ENCODE measurements at regions not wholly inside any gene's neighbourhood (a gene's known extent, or its start where the extent isn't known, plus 50 kb on each side); places are given as distances from the start of the nearest gene placed in this dataset.

DNA sequence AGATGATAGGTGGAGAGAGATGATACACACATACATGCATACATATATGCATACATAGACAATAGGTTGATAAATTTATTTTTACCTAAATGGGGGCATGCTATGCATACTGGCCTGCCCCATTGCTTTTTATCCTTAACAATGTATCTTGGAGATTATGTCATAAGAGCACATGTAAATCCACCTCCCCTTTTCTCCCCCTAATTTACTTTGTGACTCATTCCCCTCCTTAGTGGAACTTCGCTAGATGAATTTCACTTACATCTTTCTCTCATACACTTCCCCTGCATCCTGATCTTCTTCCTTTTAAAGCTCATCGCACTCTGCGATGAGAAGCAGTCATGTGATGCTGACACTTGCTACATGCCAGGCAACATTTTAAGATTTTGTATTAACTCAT, 223.6 kb downstream of the C1D start:
- Histone ChIP-seq H3K27me3 (ENCODE audit: control insufficient read depth, insufficient read depth, low read length) (no peaks in the 10 kb centered on the region), H3K4me3 (ENCODE audit: low read depth, low read length) (no peak overlapping the region), H3K36me3 (ENCODE audit: control insufficient read depth, insufficient read depth, low read length) (no peaks in the 10 kb centered on the region)
- POLR2A ChIA-PET: no interaction called here
- no peak for TF ChIP-seq CTCF (IDR thresholded peaks at IDR 0.05; ENCODE audit: insufficient read depth, low read depth, low read length)
- CTCF ChIA-PET: interaction anchor here (1.1 to 4.7 kb wide), 7 partner anchors 105 to 1411 kb away, joined by 3 to 45 read pairs (median 10); no protein-coding TSS in a partner anchor
- no peak for DNase-seq (ENCODE audit: low read depth)

- ChIA-PET POLR2A (no interaction called here), CTCF (interaction anchor here (0.6 to 4.7 kb wide), 35 partner anchors 9 to 1422 kb away, joined by 3 to 45 read pairs (median 3); partner anchors contain the start of gene MEIS1)
- no peak overlapping the region for H3K4me3 ChIP-seq (ENCODE audit: low read depth, low read length)
- no peak for TF ChIP-seq CTCF (IDR thresholded peaks at IDR 0.05; ENCODE audit: insufficient read depth, low read depth, low read length)
- H3K27me3 ChIP-seq (ENCODE audit: control insufficient read depth, insufficient read depth, low read length): no peaks in the 10 kb centered on the region
- no peak for DNase-seq (ENCODE audit: low read depth)
- H3K36me3 ChIP-seq (ENCODE audit: control insufficient read depth, insufficient read depth, low read length): no peaks in the 10 kb centered on the region
These were observed 223.1 kb downstream of the C1D start for GRCh38 chr2:67839668-67840067.

GRCh38 chr2:67840460-67841068, 222.2 kb downstream of the C1D start:
- peak; percentile 91 for TF ChIP-seq CTCF (IDR thresholded peaks at IDR 0.05; ENCODE audit: insufficient read depth, low read depth, low read length)
- ChIA-PET POLR2A (no interaction called here), CTCF (interaction anchor here (0.6 to 4.7 kb wide), 39 partner anchors 10 to 1423 kb away, joined by 3 to 45 read pairs (median 3); partner anchors contain the start of gene MEIS1)
- H3K4me3 ChIP-seq (ENCODE audit: low read depth, low read length): no peak overlapping the region
- H3K36me3 ChIP-seq (ENCODE audit: control insufficient read depth, insufficient read depth, low read length): no peaks in the 10 kb centered on the region
- no peak for DNase-seq (ENCODE audit: low read depth)
- no peaks in the 10 kb centered on the region for H3K27me3 ChIP-seq (ENCODE audit: control insufficient read depth, insufficient read depth, low read length)

DNA sequence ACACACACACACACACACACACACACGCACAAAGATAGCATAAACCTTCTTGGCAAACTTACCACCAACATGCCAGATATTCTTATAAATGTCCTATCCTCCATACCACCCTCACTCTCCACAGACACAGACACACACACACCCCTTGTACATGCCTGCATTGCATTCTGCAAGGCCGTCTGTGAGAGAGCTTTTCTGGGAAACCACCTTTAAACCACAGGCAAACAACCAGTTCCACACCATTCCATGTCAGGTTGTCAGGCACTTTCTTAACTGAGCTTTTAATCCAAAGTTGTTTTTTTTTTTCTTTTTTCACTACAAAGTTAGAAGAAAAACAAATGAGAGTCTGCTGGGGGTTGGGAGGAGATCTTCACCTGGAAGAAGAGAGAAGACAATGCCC, 221.1 kb downstream of the C1D start:
- no peak for TF ChIP-seq CTCF (IDR thresholded peaks at IDR 0.05; ENCODE audit: insufficient read depth, low read depth, low read length)
- ChIA-PET POLR2A (interaction anchor here (0.7 kb wide), 1 partner anchor 191 kb away, joined by 9 read pairs; no protein-coding TSS in a partner anchor), CTCF (interaction anchor here (0.9 to 4.7 kb wide), 7 partner anchors 12 to 1413 kb away, joined by 3 to 45 read pairs (median 5); no protein-coding TSS in a partner anchor)
- Histone ChIP-seq H3K27me3 (ENCODE audit: control insufficient read depth, insufficient read depth, low read length) (no peaks in the 10 kb centered on the region), H3K4me3 (ENCODE audit: low read depth, low read length) (no peak overlapping the region), H3K36me3 (ENCODE audit: control insufficient read depth, insufficient read depth, low read length) (no peaks in the 10 kb centered on the region)
- DNase-seq (ENCODE audit: low read depth): no peak

- CTCF ChIA-PET: interaction anchor here (0.5 to 4.7 kb wide), 9 partner anchors 11 to 1414 kb away, joined by 3 to 45 read pairs (median 3); no protein-coding TSS in a partner anchor
- TF ChIP-seq CTCF (IDR thresholded peaks at IDR 0.05; ENCODE audit: insufficient read depth, low read depth, low read length): no peak
These were observed 220.3 kb downstream of the C1D start for GRCh38 chr2:67842375-67842959.

More at GRCh38 chr2:67842375-67842959, 220.3 kb downstream of the C1D start:
- Histone ChIP-seq H3K4me3 (ENCODE audit: low read depth, low read length) (no peak overlapping the region), H3K36me3 (ENCODE audit: control insufficient read depth, insufficient read depth, low read length) (no peaks in the 10 kb centered on the region), H3K27me3 (ENCODE audit: control insufficient read depth, insufficient read depth, low read length) (no peaks in the 10 kb centered on the region)
- no peak for DNase-seq (ENCODE audit: low read depth)
- POLR2A ChIA-PET: interaction anchor here (0.7 kb wide), 1 partner anchor 1039 kb away, joined by 3 read pairs; no protein-coding TSS in a partner anchor
